ENCODE measurements at regions not wholly inside any gene's neighbourhood (a gene's known extent, or its start where the extent isn't known, plus 50 kb on each side); places are given as distances from the start of the nearest gene placed in this dataset.

DNA sequence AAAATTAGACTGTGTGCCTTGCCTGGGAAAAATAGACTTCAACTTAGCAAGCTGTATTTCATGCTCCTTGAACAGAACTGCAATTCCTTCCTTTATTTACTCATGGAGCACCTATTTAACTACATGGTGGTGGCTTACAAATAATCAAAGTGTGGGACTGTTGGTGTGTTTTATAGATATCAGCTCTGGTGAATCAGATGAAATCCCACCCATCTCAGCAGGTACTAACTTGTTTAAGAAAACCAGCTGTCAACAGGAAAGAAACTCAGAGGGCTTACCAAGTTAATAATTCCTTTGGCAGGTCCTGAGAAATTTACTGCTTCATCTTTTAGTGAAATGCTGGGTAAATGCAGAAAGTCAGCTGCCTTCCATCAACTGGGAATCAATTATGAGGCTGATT lies 830.6 kb downstream of the SLC4A3 start:
- DNase-seq, result no peak

DNA sequence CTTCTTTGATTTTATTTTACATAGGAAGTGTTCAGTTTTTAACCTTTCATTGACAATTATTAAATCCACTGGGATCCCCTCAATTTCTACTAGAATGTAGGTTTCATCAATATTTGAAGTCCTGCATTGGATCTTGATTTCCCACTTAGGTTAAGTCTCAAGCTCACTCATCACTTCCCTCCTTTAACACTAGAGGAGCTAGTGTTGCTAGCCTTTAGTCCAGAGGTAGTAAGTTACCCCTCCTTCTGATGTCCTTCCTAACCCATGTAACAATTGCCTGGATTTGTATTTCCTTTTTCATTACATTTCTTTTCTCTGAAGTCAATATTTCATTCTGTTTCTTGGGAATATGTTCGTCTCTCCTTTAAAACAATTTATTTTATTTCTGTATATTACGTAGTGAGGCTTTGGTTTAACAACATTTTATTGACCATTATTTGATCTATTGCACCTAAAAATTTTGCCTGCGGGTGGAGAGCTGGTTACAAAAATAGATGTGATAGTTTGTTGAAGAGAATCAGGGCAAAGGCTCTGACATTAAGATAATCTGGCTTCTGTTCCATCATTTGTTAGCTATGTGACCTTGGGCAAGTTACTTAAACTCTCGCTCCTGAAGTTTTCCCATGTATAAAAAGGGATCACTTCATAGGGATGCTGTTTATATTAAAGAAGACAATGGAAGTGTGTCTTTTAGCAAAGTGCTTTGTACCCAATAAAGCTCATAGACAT lies 833.0 kb downstream of the SLC4A3 start:
- no peak for DNase-seq

DNA sequence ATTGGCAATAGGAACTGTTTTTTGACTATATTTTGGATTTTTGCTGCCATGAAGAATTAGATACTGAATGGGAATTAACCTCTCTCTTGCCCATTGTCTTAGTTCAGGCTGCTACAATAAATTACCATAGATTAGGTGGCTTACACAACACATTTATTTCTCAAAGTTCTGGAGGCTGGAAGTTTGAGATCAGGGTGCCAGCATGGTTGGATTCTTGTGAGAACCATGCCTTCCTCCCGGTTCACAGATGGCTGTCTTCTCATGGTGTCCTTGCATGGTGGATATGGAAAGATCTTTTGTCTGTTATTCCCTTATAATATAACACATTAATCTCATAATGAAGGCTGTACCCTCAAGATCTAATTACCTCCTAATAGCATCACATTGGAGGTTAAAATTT lies 836.4 kb downstream of the SLC4A3 start:
- no peak for DNase-seq

DNA sequence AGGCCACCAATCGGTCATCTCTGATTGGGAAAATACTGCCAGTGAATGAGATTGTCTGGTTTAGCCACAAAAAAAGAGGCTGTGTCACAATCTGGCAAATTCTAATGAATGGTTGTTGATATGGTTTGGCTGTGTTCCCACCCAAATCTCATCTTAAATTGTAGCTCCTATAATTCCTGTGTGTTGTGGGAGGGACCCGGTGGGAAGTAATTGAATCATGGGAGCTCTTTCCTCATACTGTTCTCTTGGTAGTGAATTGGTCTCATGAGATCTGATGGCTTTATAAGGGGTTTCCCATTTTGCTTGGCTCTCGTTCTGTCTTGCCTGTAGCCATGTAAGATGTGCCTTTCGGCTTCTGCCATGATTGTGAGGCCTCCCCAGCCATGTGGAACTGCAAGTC lies 838.3 kb downstream of the SLC4A3 start:
- DNase-seq, result no peak

DNA sequence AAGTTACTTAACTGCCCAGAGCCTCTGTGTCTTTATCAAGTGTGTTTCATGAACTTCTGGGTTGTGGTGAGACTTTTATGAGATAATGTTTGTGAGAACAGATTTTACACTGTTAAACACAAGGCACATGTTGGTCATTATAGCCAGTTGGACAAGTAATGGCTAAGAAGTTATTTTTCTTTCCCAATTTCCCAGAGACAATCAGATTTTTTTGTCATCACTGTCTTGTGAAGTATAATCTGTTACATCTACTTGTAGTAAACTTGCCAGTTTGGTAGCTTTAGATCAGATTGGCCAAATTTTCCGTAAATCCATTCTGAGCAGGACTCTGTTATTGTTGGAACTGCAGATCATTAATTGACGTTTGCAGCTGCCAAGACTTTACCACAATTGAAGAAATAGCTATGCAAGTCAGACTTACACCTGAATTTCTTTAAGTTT lies 838.8 kb downstream of the SLC4A3 start:
- no peak for DNase-seq

DNA sequence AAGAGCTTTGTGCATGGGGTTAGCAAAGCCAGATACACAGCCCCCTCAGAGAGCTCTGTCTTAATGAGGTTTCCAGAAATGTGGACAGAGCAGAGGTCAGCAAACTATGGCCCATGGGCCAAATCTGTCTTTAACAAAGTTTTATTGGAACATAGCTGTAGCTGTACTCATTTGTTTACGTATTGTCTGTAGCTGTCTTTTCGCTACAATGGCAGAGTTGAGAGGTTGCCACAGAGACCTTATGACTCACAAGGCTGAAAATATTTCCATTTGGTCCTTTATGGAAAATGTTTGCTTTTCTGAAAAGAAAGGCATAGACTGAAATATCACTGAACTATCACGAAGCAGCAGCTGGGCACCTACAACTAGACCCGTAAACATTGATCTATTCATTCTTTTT lies 841.8 kb downstream of the SLC4A3 start:
- DNase-seq, result no peak

DNA sequence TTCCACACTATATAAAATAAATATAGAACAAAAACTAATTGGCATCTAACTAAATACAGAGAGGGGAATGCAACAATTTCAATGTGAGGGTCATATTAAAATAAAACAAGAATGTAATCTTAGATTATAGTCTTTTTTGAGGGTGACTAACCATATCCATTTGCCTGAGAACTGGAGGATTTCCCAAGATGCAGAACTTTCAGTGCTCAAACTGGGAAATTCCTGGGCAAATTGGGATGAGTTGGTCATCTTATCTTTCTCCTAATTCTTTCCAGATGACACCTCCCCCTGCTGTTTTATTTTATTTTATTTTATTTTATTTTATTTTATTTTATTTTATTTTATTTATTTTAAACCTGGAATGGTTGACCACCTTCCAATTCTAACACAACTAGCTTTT lies 846.2 kb downstream of the SLC4A3 start:
- no peak for DNase-seq

DNA sequence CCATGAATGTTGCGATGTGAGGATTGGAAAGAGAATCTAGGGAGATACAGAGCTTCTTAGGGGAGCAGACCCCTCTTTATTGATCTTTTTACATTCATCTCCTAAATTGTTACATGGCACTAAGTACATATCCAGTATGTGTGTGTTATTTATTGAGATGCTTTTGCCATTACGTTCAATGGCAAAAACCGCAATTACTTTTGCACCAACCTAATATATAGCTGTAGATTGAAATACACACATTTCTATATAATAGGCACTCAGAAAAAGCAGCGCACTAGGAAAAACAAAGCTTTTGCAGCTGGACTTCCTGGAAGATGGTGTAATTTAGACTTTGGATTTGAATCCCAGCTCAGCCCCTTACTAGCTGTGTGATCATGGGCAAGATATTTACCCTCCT lies 849.4 kb downstream of the SLC4A3 start:
- no peak for DNase-seq

DNA sequence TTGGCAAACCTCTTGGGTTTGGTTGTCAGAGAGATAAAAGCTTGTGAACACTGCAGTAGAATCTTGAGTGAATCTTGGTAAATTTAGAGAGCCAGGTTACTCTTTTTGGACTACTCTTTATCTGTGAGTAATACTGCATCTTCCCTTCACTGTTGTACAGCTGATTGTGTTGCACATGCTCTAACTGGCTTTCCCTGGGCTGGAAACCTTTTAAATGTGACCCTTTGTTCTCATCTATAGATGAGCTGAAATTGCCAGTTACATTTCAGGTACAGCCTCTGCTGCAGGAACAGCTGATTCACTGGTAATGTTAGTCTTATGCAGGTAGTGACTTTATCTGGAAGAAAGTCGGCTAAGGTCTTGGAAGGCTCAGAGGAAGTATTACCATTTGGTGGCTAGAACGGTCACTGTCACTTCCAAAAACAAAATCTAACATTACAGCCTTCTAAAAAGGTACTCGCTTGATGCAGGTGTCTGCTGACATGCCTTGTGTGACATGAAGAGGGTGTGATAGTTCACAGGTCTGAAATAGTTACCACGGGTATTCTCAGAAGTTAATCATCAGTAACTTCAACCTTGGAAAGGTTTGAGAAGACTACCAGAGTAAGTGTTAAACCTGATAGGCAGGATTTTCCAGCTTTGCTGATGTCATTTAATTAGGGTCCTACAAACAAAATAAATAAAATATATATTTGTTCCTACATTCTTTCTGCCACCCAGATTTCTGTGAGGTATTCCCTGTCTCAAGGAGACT lies 851.1 kb downstream of the SLC4A3 start:
- no peak for DNase-seq

DNA sequence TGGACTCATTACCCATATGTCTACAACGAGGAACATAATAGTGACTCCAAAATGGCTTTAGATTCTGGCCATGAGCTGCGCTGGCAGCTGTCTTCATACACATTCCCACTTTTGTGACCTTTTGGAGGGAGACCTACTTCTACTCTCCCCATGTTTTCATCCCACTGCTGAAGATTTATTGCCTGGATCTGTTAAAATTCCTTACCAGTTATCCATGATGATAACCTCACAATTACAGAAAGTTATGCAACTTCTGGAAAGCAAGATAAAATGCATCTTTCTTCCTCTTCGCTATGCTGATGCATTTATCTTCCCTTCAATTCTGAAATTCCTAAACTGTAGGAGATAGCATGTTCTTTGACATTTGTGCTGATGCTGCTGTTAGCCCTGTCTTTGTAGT lies 855.3 kb downstream of the SLC4A3 start:
- no peak for DNase-seq

DNA sequence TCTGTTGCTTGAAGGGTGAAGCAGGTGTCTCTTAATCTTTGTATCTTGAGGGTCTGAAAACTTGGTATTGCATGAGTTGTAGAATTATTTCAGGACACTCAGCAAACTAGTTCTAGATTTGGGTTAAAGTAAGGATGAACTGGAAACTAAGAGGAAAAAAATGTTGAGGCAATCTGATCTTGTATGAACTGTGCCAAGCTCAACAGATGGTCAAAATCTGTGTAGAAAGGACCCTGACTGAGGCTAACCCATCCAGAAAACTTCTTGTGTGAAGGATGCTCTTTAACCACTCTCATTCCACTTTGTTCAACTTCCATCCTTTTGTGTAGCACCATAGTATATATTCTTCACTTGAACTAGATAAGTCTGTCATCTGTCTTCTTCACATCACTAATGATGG lies 861.7 kb downstream of the SLC4A3 start:
- DNase-seq, result no peak

DNA sequence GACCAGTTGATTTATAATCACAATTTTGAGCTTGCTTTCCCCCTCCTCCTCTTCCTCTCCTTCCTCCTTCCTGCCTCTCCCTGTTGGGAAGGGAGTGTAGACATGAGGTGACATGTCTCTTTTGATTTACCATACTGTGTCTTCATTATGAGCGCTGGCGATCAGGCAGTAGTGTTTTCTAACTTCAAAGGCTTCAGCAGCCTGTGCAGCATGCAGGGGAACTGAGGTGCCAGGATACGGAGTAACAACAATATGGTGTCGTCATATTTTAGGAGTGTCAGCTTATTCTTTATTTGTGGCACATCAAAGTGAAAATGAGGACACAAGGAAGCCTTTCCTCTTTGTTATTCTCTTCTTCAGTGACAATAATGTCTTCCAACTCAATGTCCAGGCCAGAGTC lies 864.2 kb downstream of the SLC4A3 start:
- no peak for DNase-seq

DNA sequence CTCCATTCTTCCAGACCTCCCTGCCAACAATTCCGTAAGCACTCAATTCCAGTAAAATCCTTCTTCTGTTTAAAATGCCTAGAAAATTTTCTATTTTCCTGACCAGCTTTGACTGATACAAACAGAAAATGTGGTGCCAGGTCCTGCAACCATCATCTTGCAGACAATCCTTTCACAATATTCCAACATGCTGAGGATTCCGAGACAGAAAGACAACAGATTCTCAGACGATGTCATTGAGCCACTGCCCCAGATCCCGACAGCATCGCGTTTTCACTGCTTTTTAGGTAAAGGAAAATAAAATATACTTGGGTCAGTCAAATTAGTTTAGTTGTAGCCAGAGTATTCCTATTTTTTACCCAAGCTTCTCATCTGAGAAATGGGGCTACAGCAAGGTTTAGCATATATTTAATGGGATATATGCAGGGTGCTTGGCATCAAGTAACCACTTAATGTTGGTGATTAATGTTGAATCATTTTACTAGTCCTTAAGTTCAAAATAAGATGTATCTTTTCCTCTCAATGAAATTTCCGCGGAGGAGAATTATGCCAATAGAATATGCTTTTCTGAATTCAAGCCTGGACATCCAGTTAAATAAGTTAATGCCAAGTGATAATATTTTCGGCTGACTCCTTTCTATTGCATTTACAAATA lies 866.6 kb downstream of the SLC4A3 start:
- no peak for DNase-seq

DNA sequence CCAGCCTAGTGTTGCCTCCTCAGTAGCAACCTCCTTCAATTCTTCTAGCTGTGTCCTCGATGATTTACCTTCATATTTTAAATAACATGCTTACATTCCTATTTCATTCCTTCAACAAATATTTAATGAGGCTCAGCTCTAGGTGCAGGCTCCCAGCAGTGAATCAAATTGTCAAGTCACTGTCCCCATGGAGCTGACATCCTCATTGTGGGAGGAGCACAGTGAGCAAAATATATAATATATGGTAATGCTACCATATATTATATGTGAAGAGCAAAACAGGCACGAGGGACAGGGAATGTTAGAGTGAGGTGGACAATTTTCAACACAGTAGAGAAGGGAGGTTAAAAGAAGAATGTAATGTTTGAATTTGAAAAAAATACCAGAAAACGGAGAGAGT lies 869.1 kb downstream of the SLC4A3 start:
- no peak for DNase-seq

DNA sequence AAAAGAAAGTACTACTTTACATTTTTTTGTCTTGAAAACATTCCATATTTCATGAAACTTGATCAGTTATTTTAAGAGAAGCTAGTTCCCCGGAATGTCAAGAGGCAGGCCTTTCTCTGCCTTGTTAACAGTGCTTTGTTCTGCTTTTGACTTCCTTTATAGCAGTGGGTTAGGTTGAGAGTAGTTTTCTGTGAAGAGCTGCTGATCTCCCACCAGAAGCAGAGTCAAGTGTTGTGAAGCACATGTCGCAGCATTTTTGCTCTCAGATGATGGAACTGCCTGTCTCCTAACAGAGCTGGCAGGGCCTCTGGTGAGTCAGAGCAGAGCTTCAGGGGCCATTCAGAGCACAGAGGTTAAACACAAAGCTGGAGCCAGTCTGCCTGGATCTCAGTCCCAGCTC lies 871.8 kb downstream of the SLC4A3 start:
- peak; percentile 52 for DNase-seq

DNA sequence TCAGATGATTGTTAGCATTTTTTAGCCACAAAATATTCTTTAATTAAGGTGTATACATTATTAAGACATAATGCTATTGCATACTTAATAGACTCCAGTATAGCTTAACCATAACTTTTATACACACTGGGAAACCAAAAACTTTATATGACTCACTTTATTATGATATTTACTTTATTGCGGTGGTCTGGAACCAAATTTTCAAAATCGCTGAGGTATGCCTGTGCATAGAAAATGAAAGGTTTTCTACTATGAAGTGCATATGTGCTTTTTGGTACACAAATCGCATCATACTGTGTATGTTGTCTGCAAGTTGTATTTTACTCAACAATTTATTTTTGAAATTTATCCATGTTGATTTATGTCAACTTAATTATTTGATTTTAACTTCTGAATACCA lies 875.1 kb downstream of the SLC4A3 start:
- DNase-seq, result no peak

DNA sequence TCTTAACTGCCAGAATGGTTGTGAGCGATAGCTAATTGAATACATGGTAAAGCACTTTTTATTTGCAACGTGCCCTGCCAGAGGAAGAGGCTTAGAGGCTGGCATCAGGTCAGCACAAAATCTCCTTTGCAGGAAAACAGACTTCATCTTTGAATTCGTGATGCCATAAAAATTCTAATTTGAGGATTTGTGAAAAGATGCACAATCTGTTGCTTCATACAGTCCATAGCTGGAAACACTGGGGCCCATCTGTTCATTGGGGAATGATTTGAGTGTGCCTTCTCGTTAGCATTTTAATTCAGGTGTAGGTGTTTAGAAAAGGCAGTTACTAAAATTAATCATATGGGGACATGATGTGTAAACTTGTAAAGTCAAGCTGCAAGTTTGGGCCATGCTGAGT lies 876.0 kb downstream of the SLC4A3 start:
- DNase-seq, result no peak

DNA sequence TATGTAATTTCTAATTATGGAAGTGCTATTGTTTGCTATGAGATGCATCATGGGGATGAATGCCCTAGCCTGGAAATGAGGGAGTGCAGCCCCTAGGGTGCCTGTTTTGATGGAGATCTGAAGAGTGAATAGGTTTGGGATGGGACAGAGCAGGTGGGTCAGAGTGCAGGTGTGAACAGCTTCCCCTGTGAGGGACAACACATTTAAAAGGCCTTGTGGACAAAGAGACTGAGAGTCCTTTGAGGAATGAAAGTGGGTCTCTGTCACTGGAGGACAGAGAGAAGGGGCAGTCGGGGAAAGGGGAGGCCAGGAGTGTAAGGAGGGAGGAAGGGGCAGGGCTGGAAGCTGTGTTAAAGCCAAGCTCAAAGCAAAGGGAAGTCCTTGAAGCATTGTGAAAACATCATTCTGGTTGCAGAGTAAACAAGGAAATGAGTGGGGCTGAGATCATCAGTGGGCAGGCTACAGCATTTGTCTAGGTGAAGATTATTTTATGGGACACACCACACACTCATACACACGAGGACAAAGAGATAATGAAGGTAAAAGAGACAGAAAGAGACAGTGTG lies 877.6 kb downstream of the SLC4A3 start:
- no peak for DNase-seq

DNA sequence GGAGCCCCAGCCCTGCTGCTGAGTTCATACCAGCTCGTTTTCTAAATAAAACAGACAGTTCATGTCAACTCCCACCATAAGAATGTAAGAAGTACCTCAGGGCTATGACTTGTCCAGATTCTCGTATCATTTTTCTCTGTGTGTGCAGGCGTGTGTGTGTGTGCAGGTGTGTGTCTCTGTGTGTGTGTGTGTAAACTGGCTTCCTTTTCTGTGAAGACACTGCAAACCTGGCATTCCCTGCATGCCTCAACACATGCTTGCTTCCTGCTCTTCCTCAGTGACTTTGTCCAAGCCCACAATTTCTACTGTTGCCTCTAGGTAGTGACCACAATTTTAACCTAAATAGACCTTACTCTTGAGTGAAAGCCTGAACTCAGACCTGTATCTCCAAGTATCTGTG lies 879.0 kb downstream of the SLC4A3 start:
- DNase-seq, result no peak

DNA sequence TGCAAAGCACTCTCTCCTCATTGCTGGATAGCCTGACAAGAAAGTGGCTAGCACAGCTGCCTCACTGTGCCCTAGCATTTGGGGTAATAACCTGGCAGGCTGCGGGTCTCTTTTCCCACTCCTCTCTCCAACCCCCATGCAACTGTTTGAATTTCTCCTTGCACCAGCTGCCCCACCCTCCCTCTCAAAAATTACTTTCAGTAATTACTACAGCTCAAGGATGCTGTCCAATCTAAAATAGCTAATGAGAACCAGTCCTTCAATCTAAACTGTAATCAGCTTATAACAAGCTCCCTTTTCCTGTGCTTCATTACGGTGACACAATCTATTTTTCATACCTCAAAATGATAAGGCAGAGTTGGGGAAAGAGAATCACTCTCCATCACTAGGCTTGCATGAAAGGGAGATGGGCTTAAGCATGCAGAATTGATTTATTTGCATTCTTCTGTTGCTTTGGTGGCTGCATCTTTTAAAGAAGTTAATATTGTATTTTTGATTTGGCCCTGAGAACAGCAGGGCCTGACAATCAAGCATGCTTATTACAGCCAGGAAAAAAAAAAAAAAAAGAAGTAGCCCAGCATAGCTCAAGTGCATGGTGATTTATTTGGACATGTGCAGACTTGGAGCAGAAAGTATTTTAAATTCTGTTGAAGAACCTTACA lies 881.8 kb downstream of the SLC4A3 start:
- no peak for DNase-seq

DNA sequence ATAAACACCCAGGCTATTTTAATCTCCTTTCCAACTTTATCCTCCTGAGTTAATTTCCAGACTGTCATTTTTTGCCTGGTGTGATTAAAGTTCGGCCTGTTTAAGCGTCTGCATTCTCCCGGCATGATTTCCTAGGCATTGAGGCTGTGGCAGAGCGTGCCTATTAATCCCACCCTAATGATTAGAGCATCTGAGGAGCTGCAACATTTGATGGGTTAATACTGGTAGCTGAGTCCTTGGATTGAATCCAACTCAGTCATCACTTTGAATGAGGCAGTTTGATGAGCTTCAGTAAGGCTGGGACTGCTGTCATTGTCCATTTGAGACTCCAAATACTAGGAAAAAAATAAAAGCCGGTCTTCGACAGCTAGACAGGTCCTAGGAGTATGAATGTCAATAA lies 882.5 kb downstream of the SLC4A3 start:
- no peak for DNase-seq

DNA sequence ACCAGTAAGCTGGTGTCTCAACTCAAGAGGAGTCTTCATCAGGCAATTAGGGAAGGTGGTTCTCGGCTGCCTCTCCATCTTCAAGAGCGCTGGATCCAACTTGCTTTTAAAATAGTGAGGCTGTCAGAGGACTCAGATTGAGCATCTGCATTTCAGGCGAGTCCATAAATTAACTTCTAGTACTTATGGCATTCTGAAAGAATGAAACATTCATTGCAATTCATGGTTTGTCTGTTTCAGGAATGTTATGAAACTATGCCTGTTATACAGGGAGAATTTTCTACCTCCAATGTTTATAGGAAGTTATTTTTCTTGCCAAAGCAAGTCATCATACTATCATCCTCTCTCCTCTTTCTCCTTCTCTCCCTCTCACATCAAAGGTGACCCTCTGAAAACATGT lies 883.2 kb downstream of the SLC4A3 start:
- DNase-seq, result no peak

DNA sequence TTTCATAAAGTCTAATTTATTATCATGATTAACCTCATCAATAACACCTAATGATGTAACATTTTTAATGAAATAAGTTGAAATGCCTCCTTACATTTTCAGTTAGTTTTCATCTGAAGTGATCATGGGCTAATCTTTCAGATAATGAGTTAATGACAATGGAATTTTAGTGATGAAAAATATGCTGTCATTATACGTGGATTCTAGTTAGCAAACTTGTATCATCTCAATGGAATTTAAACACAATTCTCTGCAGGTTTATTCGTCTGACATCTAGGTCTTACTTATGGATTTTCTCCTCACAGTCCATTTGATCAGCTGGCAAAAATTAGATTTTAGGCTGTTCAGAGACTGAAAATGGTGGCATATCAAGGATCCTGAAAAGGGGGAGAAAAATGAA lies 885.0 kb downstream of the SLC4A3 start:
- DNase-seq, result no peak

Data from amniotic stem cell (primary cell).